UCSD-AML1 (cell line): ENCODE measurements at regions not wholly inside any gene's neighbourhood (a gene's known extent, or its start where the extent isn't known, plus 50 kb on each side); places are given as distances from the start of the nearest gene placed in this dataset.

ENCODE experiments used
- DNase-seq: peaks from one replicate; lab custom pipeline; 2025; ENCODE audit not compliant: unreplicated experiment; lab: John Stamatoyannopoulos, UW

DNA sequence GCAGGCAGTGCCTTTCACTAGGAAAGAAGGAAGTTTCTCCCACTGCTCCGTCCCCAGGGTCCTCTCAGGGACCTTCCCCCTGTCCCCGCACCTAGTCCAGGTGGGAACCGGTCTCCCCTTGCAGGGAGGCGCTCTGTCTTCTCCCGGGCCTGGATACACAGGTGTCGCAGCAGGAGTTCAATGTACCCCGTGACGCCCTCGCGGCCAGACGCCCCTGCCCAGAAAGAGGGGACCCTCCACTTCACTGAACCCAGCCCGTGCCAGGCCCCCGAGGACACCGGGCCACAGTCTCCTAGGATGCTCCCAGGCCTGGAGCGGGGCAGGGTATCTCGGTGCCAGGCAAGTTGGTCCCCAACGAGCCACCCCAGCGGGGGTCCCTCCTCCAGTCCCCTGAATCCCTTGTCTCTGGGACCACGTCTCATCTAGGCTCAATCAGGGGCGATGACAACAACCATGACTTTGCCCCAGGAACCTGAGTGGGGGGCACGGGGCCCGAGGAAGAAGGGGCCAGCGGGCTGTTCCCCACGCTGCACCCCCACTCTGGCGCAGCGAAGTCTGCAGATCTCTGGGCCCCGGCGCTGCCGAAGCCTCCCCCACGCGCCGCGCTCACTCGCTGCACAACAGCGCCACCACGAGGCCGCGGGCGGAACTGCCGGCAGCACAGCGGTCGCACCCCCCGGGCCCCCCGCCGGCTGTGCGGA is 103.0 kb downstream of the EDN3 start:
- DNase-seq: peak; percentile 44

GRCh38 chr20:59403962-59404314 is 103.5 kb downstream of the EDN3 start:
- DNase-seq: no peak

DNA sequence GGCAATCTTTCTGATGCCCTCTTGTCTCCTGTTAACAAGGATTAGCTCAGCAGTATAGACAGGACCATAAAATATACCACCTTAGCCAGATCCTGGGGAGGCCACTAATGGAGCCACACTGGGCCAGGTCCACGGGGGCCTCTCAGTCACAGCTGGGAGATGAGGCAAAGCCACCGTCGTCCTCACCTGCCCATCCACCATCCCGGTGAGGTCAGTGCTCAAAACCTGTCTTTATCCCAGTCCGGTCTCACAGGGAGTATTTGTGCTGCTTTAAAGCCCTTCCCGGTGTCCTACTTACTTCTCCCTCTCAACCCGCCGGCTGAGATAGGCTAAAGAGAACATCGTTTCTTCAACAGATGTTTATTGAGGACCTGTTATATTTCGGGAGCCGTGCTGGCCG is 104.3 kb downstream of the EDN3 start:
- no peak for DNase-seq

- no peak for DNase-seq
These were observed 105.1 kb downstream of the EDN3 start for GRCh38 chr20:59405226-59406200.

GRCh38 chr20:59406446-59406845 is 106.0 kb downstream of the EDN3 start:
- no peak for DNase-seq

DNA sequence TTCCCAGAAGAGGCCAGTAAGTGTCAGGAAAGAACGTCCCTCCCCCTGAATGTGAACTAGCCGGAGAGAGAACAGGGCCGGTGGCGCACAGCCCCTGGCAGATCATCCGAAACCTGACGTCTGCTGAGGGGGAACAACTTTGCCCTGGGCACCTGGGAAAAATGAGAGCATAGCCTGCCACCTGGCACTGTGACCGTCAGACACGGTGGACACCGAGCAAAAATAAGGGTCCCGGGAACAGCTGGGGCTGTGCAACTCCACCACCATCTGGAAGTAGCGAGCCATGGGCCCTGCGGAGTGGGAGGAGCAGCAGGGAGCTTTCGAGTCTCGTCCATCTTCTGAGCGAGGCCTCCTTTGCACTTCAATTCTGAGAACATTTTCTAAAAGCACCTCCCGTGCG is 110.8 kb downstream of the EDN3 start:
- no peak for DNase-seq

GRCh38 chr20:59411589-59411988 is 111.2 kb downstream of the EDN3 start:
- DNase-seq: no peak

DNA sequence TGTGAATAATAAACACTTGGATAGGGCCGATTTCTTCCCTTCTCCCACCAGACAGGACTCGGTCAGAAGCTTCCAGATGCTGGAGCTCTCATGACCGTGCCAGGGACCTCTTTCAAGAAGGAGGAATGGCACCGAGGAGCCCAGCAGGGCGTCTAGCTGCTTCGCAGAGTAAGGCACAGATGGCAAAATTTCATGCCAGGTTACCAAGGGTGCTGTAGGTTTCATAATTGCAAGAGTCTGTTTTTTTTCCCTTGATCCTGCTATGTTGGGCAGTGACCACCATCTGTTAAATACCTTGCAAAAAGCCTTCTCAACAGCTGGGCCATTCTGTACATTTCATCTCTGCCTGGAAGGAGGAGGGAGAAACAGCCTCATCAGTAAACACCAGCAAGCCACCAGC is 111.8 kb downstream of the EDN3 start:
- DNase-seq: no peak

GRCh38 chr20:59412875-59413284 is 112.5 kb downstream of the EDN3 start:
- DNase-seq: no peak

GRCh38 chr20:59413326-59413865 is 113.0 kb downstream of the EDN3 start:
- DNase-seq: no peak

GRCh38 chr20:59414936-59415623 is 114.7 kb downstream of the EDN3 start:
- no peak for DNase-seq

GRCh38 chr20:59416916-59417315 is 116.5 kb downstream of the EDN3 start:
- no peak for DNase-seq

DNA sequence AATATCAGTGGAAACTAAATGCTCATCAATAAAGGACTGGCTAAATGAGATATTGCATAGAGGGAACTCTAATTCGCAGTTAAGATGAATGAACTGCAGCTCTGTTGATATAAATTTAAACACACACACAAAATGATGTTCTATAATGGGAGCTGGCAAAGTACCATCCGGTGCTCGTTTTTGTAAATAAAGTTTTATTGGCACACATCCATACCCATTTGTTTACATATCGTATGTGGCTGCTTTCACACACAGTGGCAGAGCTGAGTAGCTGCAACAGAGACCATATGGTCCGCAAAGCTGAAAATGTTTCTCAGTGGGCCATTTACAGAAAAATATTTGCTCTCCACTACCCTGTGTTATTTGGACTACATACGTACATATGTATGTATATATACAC is 120.7 kb downstream of the EDN3 start:
- no peak for DNase-seq

DNA sequence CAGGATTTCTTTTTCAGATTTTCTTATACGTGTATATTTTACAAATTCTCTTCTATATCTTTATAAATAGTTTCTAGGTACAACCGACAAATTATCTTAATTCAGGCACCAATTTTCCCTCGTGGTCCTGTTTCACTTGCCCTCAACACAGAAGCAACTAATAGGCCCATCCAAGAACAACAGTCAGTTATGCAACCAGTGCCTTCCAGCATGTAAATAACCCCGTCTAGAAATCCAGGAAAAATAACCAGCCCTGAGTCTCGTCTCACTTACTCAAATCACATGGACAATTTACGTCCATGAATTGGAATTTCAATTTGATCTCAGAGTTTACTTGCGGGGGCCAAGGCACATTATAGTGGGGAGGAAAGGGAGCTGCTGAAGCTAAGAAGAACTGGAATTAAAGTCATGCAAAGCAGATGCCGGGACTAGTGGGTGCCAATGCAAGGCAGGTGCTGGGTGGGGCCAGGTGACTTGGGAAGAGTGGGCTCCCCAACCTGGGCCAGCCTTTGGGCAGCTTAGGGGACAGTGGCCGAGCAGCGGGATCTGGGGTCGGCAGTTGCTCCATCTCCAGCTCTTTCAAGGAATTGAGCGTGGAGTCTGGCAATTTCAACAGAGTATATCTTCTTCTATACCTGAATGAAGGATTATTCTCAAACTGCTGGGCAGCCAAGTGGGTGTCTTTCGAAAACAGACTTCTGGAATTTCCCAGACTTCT is 121.7 kb downstream of the EDN3 start:
- DNase-seq: no peak

- no peak for DNase-seq
These were observed 122.6 kb downstream of the EDN3 start for GRCh38 chr20:59422872-59423544.

- DNase-seq: no peak
These were observed 124.6 kb downstream of the EDN3 start for GRCh38 chr20:59424976-59425375.

GRCh38 chr20:59425572-59425971 is 125.2 kb downstream of the EDN3 start:
- DNase-seq: no peak

DNA sequence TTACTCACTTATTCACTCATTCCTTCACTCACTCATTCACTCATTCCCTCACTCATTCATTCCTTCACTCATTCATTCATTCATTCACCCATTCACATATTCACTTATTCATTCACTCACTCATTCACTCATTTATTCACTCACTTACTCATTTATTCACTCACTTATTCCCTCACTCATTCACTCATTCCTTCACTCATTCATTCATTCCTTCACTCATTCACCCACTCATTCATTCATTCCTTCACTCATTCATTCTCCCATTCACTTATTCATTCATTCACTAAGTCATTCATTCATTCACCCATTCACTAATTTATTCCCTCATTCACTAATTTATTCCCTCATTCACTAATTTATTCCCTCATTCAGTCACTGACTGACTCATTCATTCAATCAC is 127.6 kb downstream of the EDN3 start:
- no peak for DNase-seq

- DNase-seq: no peak
These were observed 128.2 kb downstream of the EDN3 start for GRCh38 chr20:59428441-59429205.

- no peak for DNase-seq
These were observed 129.0 kb downstream of the EDN3 start for GRCh38 chr20:59429396-59429795.
